ENCODE measurements at regions not wholly inside any gene's neighbourhood (a gene's known extent, or its start where the extent isn't known, plus 50 kb on each side); places are given as distances from the start of the nearest gene placed in this dataset.

- no peak for DNase-seq (ENCODE audit: low read depth)
Observed at GRCh38 chr5:110073534-110073933, 383.8 kb downstream of the MAN2A1 start.

GRCh38 chr5:110075656-110076055, 385.9 kb downstream of the MAN2A1 start:
- DNase-seq (ENCODE audit: low read depth): no peak

GRCh38 chr5:110077147-110077546, 387.4 kb downstream of the MAN2A1 start:
- DNase-seq (ENCODE audit: low read depth): no peak

- DNase-seq (ENCODE audit: low read depth): no peak
Observed at GRCh38 chr5:110082194-110082593, 392.5 kb downstream of the MAN2A1 start.

GRCh38 chr5:110082863-110083262, 393.1 kb downstream of the MAN2A1 start:
- DNase-seq (ENCODE audit: low read depth): peak; percentile 37

- DNase-seq (ENCODE audit: low read depth): no peak
Observed at GRCh38 chr5:110085826-110086225, 396.1 kb downstream of the MAN2A1 start.

- peak; percentile 100 for DNase-seq (ENCODE audit: low read depth)
Observed at GRCh38 chr5:110086658-110087388, 397.1 kb downstream of the MAN2A1 start.

GRCh38 chr5:110087829-110088228, 398.1 kb downstream of the MAN2A1 start:
- peak; percentile 85 for DNase-seq (ENCODE audit: low read depth)

GRCh38 chr5:110088676-110089436, 399.1 kb downstream of the MAN2A1 start:
- no peak for DNase-seq (ENCODE audit: low read depth)

- peak; percentile 63 for DNase-seq (ENCODE audit: low read depth)
Observed at GRCh38 chr5:110092955-110093785, 403.4 kb downstream of the MAN2A1 start.

GRCh38 chr5:110094109-110094508, 404.4 kb downstream of the MAN2A1 start:
- no peak for DNase-seq (ENCODE audit: low read depth)

GRCh38 chr5:110094548-110094947, 404.8 kb downstream of the MAN2A1 start:
- DNase-seq (ENCODE audit: low read depth): no peak

- peak; percentile 52 for DNase-seq (ENCODE audit: low read depth)
Observed at GRCh38 chr5:110096419-110096818, 406.7 kb downstream of the MAN2A1 start.

- peak; percentile 81 for DNase-seq (ENCODE audit: low read depth)
Observed at GRCh38 chr5:110099572-110099971, 409.8 kb downstream of the MAN2A1 start.

- DNase-seq (ENCODE audit: low read depth): no peak
Observed at GRCh38 chr5:110103081-110103480, 413.4 kb downstream of the MAN2A1 start.

- no peak for DNase-seq (ENCODE audit: low read depth)
Observed at GRCh38 chr5:110104060-110104725, 414.5 kb downstream of the MAN2A1 start.

- peak; percentile 45 for DNase-seq (ENCODE audit: low read depth)
Observed at GRCh38 chr5:110104726-110105669, 415.3 kb downstream of the MAN2A1 start.

- DNase-seq (ENCODE audit: low read depth): peak; percentile 86
Observed at GRCh38 chr5:110105692-110106091, 416.0 kb downstream of the MAN2A1 start.

- DNase-seq (ENCODE audit: low read depth): no peak
Observed at GRCh38 chr5:110106750-110107149, 417.0 kb downstream of the MAN2A1 start.

- DNase-seq (ENCODE audit: low read depth): no peak
Observed at GRCh38 chr5:110108520-110108919, 418.8 kb downstream of the MAN2A1 start.

- DNase-seq (ENCODE audit: low read depth): no peak
Observed at GRCh38 chr5:110109667-110110066, 419.9 kb downstream of the MAN2A1 start.

Measured in amniotic epithelial cell (primary cell).